NCI-H1105 (cell line): ENCODE measurements at regions not wholly inside any gene's neighbourhood (a gene's known extent, or its start where the extent isn't known, plus 50 kb on each side); places are given as distances from the start of the nearest gene placed in this dataset.

Experiments
- DNase-seq: peaks from one replicate; lab custom pipeline; 2025; lab: John Stamatoyannopoulos, UW

DNA sequence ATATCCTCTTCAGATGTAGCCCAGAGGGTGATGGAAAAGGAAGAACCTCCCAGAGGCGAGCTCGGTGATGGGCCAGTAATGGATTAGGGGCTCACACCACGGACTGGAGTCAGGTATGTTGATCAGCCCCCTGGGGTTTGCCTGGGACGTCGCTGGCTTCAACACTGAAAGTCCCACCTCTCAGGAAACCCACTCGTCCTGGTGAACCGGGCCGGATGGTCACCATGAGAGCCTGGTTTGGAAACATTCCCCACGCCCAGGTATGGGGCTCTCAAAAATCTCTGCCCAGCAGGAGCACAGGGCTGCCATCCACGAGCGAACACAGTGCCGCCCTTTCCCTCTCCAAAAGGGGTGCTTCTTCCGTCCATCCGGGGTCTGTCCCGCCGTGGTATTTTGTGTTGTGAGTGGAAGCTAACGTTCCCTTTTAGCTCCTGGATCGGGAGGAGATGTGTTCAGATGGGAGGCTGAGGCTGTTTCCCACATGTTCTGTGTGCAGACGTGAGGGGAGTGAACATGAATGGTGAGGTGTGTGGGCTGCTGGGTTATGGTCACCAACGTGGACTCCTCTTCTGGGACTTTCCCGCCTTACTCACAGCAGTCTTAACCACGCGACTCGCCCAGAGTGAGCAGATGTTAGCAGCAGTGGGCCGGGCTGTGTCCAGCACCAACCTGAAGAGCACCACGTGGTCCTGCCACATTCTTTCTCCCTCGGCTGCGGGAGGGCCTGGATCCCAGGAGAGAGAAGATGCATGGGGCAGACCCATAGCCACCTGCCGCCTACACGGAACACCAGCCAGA, 139.2 kb downstream of the KIF26A start:
- DNase-seq = no peak

DNA sequence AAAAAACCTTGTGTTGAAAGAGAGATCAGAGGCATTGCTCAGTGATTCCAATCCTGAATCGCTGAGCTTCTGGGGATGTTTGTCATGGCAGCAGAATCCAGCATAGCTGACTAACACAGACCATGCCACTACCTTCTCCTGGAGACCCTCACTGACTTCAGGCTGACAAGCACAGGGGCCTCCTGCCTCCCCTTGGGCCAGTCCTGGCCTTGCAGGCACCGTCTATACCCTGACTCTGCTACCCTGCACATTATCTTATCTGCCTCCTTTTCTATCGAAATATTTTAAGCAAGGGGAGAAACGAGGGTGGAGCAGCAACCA, 139.8 kb downstream of the KIF26A start:
- DNase-seq = no peak

DNA sequence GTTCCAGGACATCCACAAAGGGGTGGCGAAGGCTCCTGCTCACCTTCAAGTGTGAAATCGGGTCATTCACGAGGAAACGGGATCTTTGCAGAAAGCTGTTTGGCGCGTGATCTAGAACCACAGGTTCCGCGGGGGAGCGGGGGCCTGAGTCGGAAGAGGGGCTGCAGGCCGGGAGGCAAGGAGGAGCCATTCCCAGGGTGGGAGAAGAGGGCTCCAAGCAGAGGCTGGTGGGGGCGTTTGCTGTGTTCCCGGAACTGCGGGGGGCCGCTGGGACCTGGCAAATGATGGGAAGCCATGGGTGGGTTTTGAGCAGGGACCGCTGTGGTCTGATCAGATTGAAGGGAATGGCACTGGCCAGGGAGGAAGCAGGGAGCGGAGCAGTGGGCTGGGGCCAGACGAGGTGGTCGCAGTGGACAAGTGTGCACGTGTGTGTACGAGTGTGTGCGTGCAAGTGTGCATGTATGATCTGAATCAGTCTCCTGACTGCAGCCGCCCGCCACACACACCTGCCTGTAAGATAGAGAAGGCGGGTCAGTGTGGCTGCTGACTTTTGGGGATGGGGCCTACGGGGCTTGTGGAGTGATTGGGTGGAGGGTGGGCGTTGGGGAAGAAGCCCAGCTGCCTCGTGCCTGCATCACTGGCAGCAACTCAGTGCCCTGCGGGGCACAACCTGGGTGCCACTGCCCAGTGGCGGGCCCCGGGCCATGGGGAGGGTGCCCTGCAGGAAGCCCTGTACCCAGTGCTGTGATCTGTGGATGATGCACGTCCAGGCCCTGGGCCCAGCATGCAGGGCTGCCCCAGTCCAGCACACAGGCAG, 141.9 kb downstream of the KIF26A start:
- DNase-seq = no peak

DNA sequence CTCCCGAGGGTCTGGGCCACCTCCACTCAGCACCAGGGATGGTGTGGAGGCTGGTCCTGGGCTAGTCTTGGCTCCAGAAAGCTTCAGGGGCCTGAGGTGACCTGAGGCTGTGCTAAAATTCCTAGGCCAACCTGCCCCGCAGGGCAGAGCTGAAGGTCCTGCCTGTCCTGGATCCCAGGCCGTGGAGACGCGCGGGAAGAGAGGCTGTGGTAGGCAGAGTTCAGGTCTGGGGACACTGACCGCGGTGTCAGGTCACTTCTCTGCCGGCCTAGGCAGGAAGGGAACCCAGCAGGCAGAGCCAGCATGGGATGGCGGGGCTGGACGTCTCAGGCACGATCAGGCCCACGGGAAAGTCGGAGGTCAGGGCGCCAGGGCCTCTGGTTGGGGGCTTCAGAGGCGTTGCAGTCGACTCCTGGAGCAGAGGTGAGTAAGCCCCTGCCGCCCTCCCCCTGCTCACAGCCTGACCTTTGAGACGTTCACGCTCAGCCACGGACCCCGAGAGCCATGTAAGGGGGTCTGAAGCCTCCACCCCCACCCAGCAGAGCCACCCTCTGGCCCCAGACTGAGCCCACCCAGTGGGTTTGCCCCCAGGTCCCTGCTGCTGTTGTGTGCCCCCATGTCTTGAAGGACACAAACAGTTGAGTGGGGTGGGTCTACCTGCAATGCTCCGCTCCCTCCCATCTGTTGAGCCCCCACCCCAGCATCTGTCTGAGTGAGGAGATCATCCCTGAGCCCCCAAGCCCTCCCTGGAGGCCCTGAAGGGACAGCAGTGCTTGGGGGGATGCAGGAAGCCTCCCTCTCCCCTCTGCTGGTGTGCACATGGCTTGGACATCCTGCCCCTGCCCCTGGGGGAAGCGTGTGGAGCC, 142.7 kb downstream of the KIF26A start:
- DNase-seq = no peak

DNA sequence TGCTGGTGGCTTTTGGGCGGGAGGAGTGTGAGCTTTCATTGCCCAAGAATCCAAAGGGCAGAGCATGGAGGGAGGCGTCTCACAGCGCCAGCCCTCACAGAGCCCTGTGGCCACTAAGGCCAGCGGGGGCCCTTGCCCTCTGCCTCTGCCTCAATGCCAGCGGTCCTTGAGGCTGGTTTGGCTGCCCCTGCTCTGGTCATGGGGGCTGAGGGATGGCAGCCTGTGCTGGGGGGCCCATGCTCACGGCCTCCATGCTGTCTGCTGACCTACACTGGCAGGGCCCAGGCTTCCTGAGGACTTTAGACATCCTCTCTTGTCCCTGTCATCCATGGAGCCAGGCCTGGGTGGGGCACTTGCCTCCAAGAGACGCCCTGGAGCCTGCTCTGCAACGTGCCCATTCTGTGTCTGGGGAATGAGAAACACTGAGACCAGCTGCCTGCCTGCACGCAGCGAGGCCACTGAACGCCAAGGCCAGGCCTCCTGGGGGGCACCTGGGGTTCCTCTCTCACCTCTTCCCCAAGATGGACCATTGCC, 143.4 kb downstream of the KIF26A start:
- no peak for DNase-seq

DNA sequence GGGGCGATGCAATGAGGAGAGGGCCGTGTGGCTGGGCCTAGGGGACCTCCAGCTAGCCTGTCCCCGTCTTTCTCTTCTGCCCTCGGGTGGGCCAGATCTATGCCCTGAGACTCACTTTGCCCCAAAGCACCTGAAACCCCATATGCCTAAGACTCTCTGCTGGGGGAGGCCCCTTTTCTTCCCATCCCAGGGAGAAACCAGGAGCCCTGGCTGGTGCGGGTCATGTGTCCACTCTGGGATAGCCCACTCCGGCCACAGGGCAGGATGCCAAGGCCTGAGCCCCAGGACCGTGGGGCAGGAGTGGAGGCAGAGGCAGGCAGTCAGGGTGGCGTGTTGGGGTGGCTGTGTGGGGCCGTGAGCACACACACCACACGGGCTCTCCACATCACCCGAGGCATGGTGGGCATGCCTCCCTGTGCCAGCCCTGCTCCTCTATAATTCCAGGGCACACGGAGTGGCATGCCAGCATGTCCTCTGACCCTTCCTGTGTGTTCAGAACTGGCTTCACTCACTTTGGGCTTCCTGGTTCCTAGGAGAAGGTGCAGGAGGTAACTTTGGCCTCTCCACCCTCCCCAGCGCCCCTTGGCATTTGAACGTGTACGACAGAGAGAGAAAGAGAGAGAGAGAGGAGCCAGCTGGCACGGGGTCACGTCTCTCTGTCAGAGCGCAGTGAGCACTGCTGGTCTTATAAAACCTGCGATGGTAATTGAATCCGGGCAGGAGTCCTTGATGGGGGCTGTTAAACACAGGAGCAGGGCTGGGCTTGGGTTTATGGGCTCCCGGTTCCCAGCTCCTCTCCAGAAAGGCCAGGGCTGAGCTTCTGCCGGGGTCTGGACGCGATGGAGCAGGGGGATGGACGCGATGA, 144.2 kb downstream of the KIF26A start:
- DNase-seq = no peak

DNA sequence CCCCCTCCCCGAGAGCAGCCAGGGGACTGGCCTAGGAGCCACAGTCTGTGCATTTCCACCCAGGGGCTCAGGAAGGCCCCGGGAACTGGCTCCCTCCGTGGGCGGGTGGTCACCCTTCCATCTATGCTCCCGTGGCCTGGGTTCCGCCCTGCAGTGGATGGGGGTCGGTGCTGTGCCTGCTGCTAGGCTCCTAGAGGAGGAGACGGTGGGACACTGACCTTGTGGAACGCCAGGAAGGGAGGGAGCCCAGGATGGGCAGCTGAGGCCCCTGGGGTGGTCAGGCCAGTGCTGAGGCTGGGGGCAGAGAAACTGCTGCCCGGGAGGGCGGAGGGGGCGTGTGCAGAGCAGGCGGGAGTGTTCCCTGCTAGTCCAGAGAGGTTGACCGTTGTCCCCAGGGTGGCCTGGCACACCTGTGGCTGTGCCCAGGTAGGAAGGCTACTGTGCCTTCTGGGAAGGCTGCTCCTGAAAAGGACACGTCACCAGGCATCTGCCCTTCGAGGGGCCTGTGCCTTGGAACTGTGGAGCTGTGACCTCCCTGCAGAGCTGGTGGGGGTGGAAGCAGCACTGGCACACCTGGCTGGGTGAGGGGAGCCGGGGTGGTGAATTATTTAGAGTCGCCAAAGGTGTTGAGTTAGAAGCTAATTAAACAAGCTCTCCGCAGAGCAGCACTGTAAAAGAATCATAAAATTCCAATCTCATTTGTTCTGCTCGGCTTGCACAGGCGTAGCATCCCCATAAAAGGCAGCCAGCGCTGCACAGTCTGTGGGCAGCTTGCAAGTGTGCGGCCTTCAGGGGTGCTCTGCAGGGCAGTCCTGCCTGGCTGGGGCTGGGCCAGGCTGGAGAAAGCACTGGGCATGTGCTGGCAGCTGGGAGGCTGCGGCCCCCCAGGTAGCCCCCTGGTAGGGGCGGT, 145.1 kb downstream of the KIF26A start:
- no peak for DNase-seq

DNA sequence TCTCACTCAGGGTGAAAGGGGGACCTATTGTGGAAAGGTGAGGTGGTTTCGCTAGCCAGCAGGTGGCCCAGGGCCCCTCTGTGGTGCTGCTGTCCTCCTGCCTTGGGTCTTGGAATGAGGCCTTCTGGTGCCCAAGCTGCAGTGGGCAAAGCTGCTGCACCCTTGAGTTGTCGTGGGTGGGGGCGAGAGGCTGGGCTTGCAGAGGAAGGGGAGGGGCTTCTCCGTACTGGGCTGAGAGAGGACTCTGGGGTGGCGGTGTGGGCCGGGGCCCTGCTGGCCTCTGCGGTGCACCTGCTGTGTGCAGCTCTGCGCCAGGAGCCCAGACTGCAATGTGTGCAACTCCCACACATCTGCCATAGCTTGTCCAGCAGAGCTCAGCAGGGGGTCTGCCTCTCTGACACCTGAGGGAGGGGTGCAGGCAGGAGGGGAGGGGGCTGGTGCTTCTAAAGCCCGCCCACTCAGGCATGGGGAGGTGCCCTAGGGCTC, 145.8 kb downstream of the KIF26A start:
- no peak for DNase-seq

DNA sequence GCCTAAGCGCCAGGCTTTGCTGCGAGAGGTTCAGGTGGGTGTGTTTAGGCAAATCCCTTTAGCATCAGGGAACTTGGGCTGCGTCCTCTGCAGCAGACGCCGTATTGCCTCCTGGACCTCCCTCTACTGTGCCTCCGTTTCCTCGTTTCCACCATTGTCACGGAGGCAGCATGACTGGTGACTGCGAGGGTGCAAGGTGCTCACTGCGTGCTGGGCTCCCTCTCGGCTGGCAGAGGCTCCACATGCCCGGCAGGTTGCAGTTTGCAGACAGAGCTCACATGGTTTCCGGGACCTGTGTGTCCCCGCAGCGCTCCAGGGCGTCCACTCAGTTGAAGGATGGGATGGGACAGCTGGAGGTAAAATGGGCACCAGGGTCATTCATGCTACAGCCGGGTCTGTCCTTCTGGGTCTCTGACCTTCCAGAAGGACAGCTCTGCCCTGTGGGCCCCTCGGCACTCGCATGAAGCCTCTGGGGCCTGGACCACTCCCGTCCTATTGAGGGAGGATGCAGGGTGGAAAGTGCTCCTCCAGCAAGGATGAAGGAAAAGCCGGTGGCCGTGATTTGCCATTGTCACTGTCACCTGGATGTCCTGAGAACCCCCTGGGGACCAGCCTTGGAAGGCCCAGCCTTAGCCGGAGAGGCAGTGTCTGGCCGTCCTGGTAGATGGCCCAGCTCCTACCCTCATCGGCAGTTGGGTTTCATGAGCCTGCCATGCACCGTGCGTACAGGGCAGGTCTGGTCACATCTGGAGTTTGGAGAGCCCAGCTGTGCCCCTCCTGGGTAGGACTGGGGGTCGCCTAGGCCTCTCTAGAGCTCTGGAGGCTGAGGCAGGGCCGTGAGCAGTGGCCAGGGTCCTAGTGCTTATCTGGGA, 146.5 kb downstream of the KIF26A start:
- no peak for DNase-seq

DNA sequence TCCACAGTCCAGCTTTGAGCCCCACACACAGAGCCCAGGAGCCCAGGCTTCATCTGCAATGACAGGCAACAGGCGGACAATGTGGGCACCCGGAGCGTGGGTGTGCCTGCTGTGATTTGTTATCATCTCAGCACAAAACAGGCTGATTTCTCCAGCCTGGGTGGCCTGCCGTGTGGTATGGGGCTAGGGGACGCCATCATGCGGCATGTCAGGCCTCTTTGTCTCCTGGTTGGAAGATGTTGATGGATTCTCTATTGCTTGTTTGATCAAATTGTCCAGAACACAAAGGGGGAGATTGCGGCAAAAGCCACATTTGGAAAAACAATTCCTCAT, 147.1 kb downstream of the KIF26A start:
- DNase-seq = no peak

DNA sequence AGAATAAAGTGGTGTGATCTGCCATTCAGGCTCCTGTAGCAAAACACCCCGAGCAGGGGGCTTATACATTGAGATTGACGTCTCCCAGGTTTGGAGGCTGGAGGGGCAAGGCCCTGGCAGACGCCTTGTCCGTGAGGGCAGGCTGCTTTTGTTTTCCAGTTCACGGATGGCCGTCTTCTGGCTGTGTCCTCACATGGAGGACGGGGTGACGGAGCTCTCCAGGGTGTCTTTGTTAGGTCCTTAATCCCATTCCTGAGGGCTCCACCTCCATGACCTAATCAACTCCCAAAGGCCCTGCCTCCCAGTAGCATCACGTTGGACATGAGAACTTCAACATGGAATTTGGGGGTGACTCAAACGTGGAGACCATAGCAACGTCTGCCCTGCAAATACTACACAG, 147.7 kb downstream of the KIF26A start:
- no peak for DNase-seq

DNA sequence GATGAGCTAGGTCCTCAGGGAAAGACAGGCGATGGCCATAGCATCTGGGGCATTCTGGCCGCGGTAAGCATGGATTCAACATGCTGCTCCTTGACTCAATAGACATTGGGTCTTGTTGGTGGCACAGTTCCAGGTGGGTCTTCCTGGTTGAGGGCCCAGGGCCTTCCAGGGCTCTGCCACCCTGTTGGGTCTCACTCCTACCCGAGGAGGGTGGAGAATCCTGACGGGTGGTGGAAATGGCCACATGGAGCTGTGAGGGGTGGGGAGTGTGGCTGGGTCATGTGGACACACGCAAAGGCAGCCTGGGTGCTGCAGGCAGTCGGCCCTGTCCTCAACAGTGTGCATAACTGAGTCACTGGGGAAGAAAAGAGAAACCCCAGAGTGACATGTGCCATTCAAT, 148.1 kb downstream of the KIF26A start:
- DNase-seq = no peak

DNA sequence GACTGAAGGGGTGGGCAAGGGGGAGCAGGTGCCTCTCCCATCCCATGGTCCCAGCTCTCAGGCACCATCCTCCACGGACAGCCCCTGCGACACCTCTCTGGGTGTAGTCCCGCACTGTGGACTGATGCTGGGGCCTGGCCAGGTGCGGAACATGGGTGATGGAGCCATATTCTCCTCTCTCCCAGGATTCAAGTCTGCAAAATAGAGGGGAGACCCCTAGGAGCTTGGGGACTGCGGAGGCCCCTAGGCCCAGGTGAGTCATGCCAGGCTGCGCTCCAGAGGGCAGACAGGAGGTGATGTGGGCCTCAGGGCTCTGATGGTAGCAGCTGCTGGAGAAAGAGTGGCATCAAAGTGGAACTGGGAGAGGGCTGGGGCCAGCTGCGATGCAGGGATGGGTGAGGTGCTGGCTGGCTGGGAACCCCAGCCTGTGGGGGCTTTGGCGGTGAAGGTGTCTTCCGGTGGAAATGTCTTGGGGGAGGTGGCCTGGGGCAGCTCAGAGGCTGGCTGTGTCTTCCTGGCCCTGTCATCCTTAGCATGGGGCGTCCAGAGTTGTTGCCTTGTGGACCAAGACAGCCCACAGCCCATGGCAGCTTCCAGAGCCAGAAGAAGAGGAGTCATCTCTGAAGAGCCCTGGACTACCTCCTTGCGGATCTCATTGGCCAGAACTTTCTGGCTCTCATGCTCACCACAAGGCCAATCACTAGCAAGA, 149.1 kb downstream of the KIF26A start:
- DNase-seq = no peak

DNA sequence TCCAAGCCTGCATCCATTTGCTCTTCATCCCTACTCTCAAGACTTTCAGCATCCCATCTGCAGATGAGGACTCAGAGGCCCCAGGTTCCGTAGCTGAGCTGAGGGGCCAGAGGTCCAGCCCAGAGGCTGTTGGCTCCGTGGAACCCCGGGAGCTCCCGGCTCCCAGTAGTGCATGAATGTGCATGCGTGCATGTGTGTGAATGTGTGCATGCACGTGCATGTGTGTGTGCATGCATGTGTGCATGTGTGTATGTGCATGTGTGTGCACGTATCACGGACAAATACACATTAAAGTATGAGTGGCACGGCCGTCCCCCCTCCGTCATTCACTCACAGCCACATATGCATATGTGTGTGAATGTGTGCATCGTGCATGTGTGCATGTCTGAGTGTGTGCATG, 149.9 kb downstream of the KIF26A start:
- DNase-seq = no peak

DNA sequence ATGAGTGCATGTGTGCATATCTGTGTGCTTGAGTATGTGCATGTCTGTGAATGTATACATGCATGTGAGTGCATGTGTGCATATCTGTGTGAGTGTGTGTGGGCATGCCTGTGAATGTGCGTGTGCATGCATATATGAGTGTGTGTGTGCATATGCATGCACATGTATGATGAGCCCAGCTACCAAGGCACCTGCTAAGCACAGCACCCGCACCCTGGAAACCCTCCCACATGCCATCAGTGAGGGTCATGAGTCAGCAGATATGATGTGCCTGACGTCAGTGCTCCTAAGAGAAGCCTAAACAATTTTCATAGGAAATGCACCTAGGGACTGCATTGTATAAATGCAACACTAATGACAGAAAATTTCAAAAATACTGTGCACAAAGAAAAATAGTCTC, 151.1 kb downstream of the KIF26A start:
- no peak for DNase-seq

DNA sequence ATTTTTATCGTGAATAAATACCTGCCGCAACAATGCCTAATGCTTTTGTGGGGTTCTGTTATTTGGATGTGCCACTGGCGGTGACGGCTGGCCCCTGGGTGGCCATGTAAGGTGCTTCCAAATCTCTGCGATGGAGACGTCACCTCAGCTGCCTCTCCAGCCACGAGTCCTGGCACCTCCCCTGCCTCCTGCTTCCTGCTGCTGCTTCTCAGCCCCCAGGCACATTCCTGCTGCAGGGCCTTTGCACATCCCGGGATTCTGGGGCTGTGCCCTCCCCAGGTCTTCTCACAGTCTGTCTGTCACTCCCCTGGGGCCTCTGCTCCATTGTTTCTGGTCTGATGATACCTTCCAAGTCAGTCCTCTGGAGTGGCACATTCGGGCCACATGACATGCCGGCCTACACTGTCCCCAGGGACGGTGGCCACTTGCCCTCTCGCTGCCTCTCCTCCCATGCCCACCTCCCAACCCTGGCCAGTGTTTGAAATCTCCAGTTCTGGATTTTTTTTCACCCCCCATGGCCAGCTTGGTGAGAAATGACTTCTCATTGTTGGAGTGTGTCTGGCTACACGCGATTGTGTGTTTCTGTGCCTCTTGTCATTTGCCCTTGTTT, 151.8 kb downstream of the KIF26A start:
- DNase-seq = no peak

DNA sequence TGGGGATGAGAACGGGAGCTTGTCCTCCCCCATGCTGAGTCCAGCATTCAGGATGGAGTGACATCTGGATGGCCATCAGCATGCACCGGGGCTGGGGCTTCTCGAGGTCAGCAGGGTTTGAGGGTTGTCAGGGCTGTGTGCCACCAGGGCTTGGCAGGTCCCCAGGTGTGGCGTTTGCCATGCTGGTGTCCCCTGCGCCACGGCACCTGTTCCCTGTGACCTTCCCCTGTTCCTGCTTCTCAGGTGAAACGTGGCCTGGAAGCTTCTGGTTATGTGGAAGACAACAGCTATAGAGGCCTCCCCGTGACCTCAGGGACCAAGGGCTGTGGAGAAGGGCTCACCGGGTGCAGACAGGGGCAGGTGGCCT, 152.4 kb downstream of the KIF26A start:
- no peak for DNase-seq
